Cardiac fibroblast (primary cell): ENCODE measurements at regions not wholly inside any gene's neighbourhood (a gene's known extent, or its start where the extent isn't known, plus 50 kb on each side); places are given as distances from the start of the nearest gene placed in this dataset.

Experiments
- DNase-seq, 2 donors: peaks; one replicate each; pipeline versions ENCODE4 v3.0.0 to v3.0.0-alpha.2; 2010; ENCODE audit warnings: low read depth in 2 of 2
- H3K4me3 ChIP-seq, 2 donors: replicated peaks in 1 of 2; 1 replicate in 1 of 2; 2 replicates in 1 of 2; pipeline ENCODE4 v1.5.1; 2011; ENCODE audit warnings: low read depth in 2 of 2, low read length in 2 of 2, mild to moderate bottlenecking in 2 of 2, moderate library complexity in 1 of 2
- TF ChIP-seq, protein P1 (sequence below): IDR thresholded peaks from one replicate; pipeline ENCODE4 v1.5.1; 2011; ENCODE audit warnings: low read depth, mild to moderate bottlenecking, low read length, inconsistent platforms

DNA sequence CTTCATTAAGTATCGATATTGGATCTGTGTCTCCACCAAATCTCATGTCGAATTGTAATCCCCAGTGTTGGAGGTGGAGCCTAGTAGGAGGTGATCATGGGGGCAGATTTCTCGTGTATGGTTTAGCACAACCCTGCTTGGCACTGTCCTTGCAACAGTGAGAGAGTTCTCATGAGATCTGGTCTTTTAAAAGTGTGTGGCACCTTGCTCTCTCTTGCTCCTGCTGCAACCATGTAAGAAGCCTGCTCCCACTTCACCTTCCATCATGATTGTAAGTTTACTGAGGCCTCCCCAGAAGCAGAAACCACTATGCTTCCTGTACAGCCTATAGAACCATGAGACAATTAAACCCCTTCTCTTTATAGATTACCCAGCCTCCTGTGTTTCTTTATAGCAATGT lies 424.4 kb downstream of the NPHP4 start:
- no peak for DNase-seq
- TF ChIP-seq, protein P1, sequence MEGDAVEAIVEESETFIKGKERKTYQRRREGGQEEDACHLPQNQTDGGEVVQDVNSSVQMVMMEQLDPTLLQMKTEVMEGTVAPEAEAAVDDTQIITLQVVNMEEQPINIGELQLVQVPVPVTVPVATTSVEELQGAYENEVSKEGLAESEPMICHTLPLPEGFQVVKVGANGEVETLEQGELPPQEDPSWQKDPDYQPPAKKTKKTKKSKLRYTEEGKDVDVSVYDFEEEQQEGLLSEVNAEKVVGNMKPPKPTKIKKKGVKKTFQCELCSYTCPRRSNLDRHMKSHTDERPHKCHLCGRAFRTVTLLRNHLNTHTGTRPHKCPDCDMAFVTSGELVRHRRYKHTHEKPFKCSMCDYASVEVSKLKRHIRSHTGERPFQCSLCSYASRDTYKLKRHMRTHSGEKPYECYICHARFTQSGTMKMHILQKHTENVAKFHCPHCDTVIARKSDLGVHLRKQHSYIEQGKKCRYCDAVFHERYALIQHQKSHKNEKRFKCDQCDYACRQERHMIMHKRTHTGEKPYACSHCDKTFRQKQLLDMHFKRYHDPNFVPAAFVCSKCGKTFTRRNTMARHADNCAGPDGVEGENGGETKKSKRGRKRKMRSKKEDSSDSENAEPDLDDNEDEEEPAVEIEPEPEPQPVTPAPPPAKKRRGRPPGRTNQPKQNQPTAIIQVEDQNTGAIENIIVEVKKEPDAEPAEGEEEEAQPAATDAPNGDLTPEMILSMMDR = no peak
- H3K4me3 ChIP-seq = no peak overlapping the region

DNA sequence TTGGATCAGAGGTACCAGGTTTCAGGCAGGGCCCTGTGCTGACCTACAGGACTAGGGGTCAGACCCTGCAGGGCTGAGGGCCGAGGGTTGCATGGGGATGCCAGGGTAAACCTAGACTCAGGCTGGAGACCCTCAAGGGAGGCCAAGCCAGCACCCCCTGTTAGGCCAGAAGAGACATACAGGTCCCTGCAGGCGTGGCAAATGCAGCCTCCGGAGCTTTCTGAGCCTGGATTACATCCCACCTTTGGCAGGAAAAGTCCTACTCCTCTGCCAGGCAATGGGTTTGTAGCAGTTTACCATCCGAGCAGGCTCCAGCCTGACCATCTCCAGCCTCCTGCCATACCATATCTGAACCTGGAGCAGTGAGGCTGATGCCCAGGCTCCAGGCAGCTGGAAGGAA lies 425.3 kb downstream of the NPHP4 start:
- H3K4me3 ChIP-seq = no peak overlapping the region
- no peak for DNase-seq
- TF ChIP-seq, protein P1 = no peak

DNA sequence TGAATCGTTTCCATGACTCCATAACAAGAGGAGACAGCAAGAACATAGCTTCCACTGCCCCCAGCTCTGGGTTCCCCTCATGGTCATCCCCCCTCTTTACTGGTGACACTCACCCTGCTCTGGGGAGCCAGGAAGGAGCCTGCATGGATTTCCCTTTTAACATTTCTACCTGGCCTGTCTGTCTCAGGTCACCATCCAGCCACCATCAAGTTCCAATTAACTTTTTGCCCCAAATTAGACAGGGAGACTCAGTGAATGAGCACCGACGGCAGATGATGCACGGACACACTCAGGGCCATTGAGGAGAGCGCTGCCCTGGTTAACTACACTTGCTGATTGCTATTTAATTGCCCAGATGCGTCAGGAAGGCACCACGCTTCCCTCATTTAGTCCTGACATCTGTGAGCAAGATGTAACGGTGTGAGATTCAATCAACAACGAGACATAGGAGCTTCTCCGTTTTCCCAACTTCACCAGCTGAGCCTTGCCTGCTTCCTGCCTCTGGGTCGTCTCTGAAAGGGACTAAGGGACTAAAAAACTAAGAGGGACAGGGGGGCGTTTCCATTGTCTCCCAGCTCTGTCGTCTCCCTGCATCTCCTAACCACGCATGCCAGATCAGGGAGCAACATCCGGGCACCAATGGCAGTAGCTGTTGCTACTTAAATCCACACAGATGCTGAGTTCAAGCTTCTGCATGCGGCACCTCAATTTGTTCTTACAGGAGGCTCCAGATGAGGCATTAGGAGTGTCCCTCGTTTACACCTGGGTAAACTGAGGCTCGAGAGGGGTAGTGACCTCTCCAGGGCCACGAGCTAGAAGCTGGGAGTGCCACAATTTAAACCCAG lies 426.7 kb downstream of the NPHP4 start:
- TF ChIP-seq, protein P1 = no peak
- no peak overlapping the region for H3K4me3 ChIP-seq
- no peak for DNase-seq

DNA sequence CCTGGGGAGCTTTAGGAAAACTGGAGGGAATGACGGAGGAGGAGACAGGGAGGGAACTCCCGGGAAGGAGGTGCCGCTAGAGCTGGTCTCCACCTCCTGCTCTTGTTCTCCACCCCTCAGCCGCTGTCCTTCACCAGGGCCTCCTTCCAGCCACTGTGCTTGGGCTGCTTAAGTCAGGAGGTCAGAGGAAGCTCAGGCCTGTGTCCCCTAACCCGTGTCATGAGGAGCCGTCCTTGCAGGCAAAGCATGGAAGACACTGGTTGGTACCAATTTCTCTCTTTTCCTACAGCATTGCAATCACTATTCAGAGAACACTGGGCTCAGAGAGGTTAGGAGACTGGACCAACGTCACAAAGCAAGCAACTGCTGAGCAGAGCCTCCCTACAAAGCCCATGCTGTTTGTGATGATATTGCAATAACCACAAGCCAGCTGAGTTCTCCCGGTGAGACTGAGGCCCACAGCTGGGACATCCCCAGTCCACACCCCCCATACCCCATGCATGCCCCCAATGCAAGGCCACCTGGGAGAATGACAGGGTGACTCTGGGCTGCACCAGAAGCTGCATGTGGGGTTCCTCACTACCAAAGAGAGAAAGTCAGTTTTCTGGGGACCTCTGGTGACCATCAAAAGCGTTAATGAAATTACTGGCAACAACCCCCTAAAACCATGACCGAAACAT lies 427.5 kb downstream of the NPHP4 start:
- TF ChIP-seq, protein P1 = no peak
- no peak overlapping the region for H3K4me3 ChIP-seq
- DNase-seq = no peak

GRCh38 chr1:5563861-5564577 lies 428.2 kb downstream of the NPHP4 start:
- H3K4me3 ChIP-seq = no peak overlapping the region
- TF ChIP-seq, protein P1 = no peak
- DNase-seq = no peak

DNA sequence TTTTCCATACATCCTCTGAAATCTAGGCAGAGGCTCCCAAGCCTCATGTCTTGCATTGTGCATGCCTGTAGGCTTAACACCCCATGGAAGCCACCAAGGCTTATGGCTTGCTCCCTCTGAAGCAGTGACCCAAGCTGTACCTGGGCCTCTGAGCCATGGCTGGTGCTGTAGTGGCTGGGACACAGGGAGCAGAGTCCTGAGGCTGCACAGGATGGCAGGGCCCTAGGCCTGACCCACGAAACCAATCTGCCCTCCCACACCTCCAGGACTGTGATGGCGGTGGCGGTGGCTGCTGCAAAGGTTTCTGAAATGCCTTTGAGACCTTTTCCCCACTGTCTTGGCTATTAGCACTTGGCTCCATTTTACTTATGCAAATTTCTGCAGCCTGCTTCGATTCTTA lies 429.5 kb downstream of the NPHP4 start:
- no peak for DNase-seq
- H3K4me3 ChIP-seq = no peak overlapping the region
- TF ChIP-seq, protein P1 = no peak
